Panc1 (cell line): ENCODE measurements at regions not wholly inside any gene's neighbourhood (a gene's known extent, or its start where the extent isn't known, plus 50 kb on each side); places are given as distances from the start of the nearest gene placed in this dataset.

Source experiments
- ATAC-seq: fragments of 200-7000 bp; cut with Tn5 transposase; 2 replicates; pipeline ENCODE4 v1.9.1; 2020; ENCODE audit warnings: mild to moderate bottlenecking, moderate library complexity
- BruUV-seq: library from RNA; stranded (reverse); fragments of 400-500 nt; replicated peaks from 2 replicates; lab custom pipeline; 2021; lab: Mats Ljungman, UMichigan
- CTCF ChIA-PET: fragments of 300-600 bp; sonication (Branson Sonifier 250); formaldehyde crosslinking; loops from one replicate; lab custom pipeline; 2022; ENCODE audit warnings: antibody characterized with exemption; lab: Charles Lee
- POLR2A ChIA-PET: fragments of 300-600 bp; sonication (Branson Sonifier 250); formaldehyde crosslinking; loops from one replicate; lab custom pipeline; 2022; ENCODE audit warnings: antibody characterized with exemption; lab: Charles Lee
- DNase-seq: peaks from one replicate; pipeline ENCODE4 v3.0.0-alpha.2; 2010; ENCODE audit warnings: low read depth, low spot score
- H3K27ac ChIP-seq: 2 replicates; pipeline ENCODE4 v1.5.1; 2011; ENCODE audit warnings: mild to moderate bottlenecking, low read length, inconsistent platforms
- H3K27me3 ChIP-seq: fragments of 200-500 bp; sonication (Bioruptor generic); 2 replicates; pipeline ENCODE4 v1.6.0; 2014; ENCODE audit warnings: low read length, inconsistent platforms; ENCODE audit not compliant: control insufficient read depth, insufficient read depth
- H3K36me3 ChIP-seq: fragments of 200-500 bp; sonication (Bioruptor generic); 2 replicates; pipeline ENCODE4 v1.5.1; 2014; ENCODE audit warnings: inconsistent platforms, mild to moderate bottlenecking, low read length, moderate library complexity; ENCODE audit not compliant: control insufficient read depth, insufficient read depth
- H3K4me1 ChIP-seq: 2 replicates; pipeline ENCODE4 v1.5.1; 2011; ENCODE audit warnings: inconsistent platforms, mild to moderate bottlenecking, low read length, moderate library complexity; ENCODE audit not compliant: control insufficient read depth, insufficient read depth
- H3K4me3 ChIP-seq, 2 experiments: 2 replicates each; pipeline ENCODE4 v1.5.1; 2011 to 2012; ENCODE audit warnings: low read depth in 2 of 2, low read length in 2 of 2, mild to moderate bottlenecking in 2 of 2, inconsistent platforms in 1 of 2, moderate library complexity in 1 of 2
- H3K9me3 ChIP-seq: fragments of 200-500 bp; sonication (Bioruptor generic); 2 replicates; pipeline ENCODE4 v1.5.1; 2014; ENCODE audit warnings: low read depth, mild to moderate bottlenecking, inconsistent platforms, low read length, moderate library complexity; ENCODE audit not compliant: control insufficient read depth, insufficient read depth
- POLR2AphosphoS5 ChIP-seq: IDR thresholded peaks from 2 replicates; pipeline ENCODE4 v1.6.1; 2012; ENCODE audit warnings: mild to moderate bottlenecking, low read depth, low read length, moderate library complexity
- SIN3A ChIP-seq: IDR thresholded peaks from 2 replicates; pipeline ENCODE4 v1.6.1; 2012; ENCODE audit warnings: low read depth, mild to moderate bottlenecking, low read length, moderate library complexity, borderline replicate concordance; ENCODE audit not compliant: insufficient read depth
- TCF7L2 ChIP-seq: IDR thresholded peaks from 2 replicates; pipeline ENCODE4 v1.6.1; 2011; ENCODE audit warnings: mild to moderate bottlenecking, low read depth, low read length, inconsistent platforms
- in situ Hi-C: cut with HindIII; loops from 2 replicates; pipeline ENCODE4 v1.10.0; 2016; ENCODE audit warnings: low sequenced_read_pairs, low pct_unique_long_range_greater_than_20kb
- intact Hi-C: fragments of 100-400 bp; cut with micrococcal nuclease; formaldehyde crosslinking; loops from one replicate; pipeline ENCODE4 v1.10.0; 2022; ENCODE audit not compliant: unreplicated experiment
- TF ChIP-seq, protein P1 (sequence below), 2 experiments: IDR thresholded peaks; 2 replicates each; pipeline ENCODE4 v1.6.1; 2011 to 2012; ENCODE audit warnings: low read depth in 2 of 2, control low read depth in 1 of 2, low read length in 1 of 2, mild to moderate bottlenecking in 1 of 2, moderate library complexity in 1 of 2; ENCODE audit not compliant: insufficient read depth in 1 of 2
- TF ChIP-seq, protein P2 (sequence below): fragments of 450-650 bp; IDR thresholded peaks from 2 replicates; pipeline ENCODE4 v1.5.1; 2017; ENCODE audit warnings: mild to moderate bottlenecking

GRCh38 chr5:52725065-52725746, 62.5 kb upstream of the ITGA1 start:
- no peak overlapping the region for H3K4me3 ChIP-seq
- no peak for TF ChIP-seq TCF7L2
- POLR2A ChIA-PET = no interaction called here
- no peak overlapping the region for H3K27ac ChIP-seq
- CTCF ChIA-PET = no interaction called here
- H3K36me3 ChIP-seq = no peaks in the 10 kb centered on the region
- in situ Hi-C loops (no loop called here), intact Hi-C loops (no loop called here)
- ATAC-seq = no peak
- no peaks in the 10 kb centered on the region for H3K9me3 ChIP-seq
- BruUV-seq = no TSS peak
- no peaks in the 10 kb centered on the region; the same call in 1 of the 2 replicates for H3K27me3 ChIP-seq
- H3K4me1 ChIP-seq = no peaks in the 10 kb centered on the region
- DNase-seq = no peak

DNA sequence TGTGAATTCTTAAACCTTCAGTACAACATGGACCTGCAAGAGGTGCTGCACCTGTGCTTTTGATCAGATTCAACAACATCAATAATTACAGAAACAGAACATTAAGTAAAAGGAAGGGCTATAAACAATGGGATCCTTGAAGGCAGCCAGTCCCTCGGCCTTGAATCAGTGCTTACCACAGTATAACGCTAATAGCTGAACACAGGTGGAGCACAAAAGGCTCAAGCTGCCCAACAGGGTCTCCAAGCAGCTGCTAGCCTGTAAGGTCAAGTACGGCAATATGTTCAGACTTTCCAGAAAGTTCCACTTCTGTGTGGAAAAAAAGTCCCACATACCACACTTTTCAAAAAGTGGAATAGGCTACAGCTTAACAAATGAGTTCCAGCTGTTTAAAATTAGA, 61.9 kb upstream of the ITGA1 start:
- in situ Hi-C loops = no loop called here

DNA sequence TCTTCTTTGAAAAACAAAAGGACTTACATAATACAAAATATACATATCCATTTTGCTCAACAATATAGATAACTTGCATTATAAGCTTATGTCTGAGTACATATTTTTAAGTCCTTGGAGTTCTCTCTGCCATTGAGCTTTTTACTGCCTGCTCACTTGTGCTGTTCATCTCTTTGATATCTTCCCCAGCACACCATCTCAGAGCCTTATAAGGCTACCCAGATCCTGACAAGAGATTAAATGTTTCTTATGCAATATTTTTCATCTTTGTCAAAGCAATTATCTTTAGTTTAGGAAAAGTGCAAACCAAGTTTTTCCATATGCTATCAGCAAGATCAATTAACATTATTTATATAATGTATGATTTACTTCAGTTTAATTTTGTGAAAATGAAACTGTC, 60.7 kb upstream of the ITGA1 start:
- ChIA-PET CTCF (no interaction called here), POLR2A (no interaction called here)
- DNase-seq (no peak), ATAC-seq (no peak)
- intact Hi-C loops (no loop called here), in situ Hi-C loops (no loop called here)
- Histone ChIP-seq H3K9me3 (no peaks in the 10 kb centered on the region), H3K27me3 (no peaks in the 10 kb centered on the region; the same call in 1 of the 2 replicates), H3K27ac (no peak overlapping the region), H3K4me3 (no peak overlapping the region), H3K4me1 (no peaks in the 10 kb centered on the region), H3K36me3 (no peaks in the 10 kb centered on the region)
- BruUV-seq = no TSS peak
- TF ChIP-seq TCF7L2 = no peak
- TF ChIP-seq POLR2AphosphoS5 = no peak
- TF ChIP-seq, protein P1, sequence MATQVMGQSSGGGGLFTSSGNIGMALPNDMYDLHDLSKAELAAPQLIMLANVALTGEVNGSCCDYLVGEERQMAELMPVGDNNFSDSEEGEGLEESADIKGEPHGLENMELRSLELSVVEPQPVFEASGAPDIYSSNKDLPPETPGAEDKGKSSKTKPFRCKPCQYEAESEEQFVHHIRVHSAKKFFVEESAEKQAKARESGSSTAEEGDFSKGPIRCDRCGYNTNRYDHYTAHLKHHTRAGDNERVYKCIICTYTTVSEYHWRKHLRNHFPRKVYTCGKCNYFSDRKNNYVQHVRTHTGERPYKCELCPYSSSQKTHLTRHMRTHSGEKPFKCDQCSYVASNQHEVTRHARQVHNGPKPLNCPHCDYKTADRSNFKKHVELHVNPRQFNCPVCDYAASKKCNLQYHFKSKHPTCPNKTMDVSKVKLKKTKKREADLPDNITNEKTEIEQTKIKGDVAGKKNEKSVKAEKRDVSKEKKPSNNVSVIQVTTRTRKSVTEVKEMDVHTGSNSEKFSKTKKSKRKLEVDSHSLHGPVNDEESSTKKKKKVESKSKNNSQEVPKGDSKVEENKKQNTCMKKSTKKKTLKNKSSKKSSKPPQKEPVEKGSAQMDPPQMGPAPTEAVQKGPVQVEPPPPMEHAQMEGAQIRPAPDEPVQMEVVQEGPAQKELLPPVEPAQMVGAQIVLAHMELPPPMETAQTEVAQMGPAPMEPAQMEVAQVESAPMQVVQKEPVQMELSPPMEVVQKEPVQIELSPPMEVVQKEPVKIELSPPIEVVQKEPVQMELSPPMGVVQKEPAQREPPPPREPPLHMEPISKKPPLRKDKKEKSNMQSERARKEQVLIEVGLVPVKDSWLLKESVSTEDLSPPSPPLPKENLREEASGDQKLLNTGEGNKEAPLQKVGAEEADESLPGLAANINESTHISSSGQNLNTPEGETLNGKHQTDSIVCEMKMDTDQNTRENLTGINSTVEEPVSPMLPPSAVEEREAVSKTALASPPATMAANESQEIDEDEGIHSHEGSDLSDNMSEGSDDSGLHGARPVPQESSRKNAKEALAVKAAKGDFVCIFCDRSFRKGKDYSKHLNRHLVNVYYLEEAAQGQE (IDR thresholded peaks at IDR 0.05; ENCODE audit: insufficient read depth in 1 of 2, low read depth in 2 of 2, low read length in 1 of 2) = no peak

More for the DNA sequence above, 61.9 kb upstream of the ITGA1 start:
- H3K4me3 ChIP-seq = no peak overlapping the region
- no peak for DNase-seq
- no TSS peak for BruUV-seq
- no peaks in the 10 kb centered on the region for H3K36me3 ChIP-seq
- H3K27me3 ChIP-seq = no peaks in the 10 kb centered on the region; the same call in 1 of the 2 replicates
- intact Hi-C loops = no loop called here
- ChIA-PET POLR2A (no interaction called here), CTCF (no interaction called here)
- H3K27ac ChIP-seq = no peak overlapping the region
- TF ChIP-seq, protein P2, sequence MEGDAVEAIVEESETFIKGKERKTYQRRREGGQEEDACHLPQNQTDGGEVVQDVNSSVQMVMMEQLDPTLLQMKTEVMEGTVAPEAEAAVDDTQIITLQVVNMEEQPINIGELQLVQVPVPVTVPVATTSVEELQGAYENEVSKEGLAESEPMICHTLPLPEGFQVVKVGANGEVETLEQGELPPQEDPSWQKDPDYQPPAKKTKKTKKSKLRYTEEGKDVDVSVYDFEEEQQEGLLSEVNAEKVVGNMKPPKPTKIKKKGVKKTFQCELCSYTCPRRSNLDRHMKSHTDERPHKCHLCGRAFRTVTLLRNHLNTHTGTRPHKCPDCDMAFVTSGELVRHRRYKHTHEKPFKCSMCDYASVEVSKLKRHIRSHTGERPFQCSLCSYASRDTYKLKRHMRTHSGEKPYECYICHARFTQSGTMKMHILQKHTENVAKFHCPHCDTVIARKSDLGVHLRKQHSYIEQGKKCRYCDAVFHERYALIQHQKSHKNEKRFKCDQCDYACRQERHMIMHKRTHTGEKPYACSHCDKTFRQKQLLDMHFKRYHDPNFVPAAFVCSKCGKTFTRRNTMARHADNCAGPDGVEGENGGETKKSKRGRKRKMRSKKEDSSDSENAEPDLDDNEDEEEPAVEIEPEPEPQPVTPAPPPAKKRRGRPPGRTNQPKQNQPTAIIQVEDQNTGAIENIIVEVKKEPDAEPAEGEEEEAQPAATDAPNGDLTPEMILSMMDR = no peak
- TF ChIP-seq SIN3A = no peak
- no peak for TF ChIP-seq TCF7L2
- ATAC-seq = no peak
- no peaks in the 10 kb centered on the region for H3K9me3 ChIP-seq
- no peaks in the 10 kb centered on the region for H3K4me1 ChIP-seq
